HepG2 (cell line): ENCODE measurements at regions not wholly inside any gene's neighbourhood (a gene's known extent, or its start where the extent isn't known, plus 50 kb on each side); places are given as distances from the start of the nearest gene placed in this dataset.

ENCODE experiments used
- CTCF ChIP-seq: sonication (generic); formaldehyde crosslinking; IDR thresholded peaks from 2 replicates; pipeline ENCODE4 v1.5.0; 2020; ENCODE audit warnings: mild to moderate bottlenecking, missing genetic modification reagents, moderate library complexity
- FOXJ3 ChIP-seq: sonication (generic); formaldehyde crosslinking; IDR thresholded peaks from 2 replicates; pipeline ENCODE4 v1.4.0; 2020; ENCODE audit warnings: missing genetic modification reagents, mild to moderate bottlenecking, borderline replicate concordance
- MNT ChIP-seq: fragments of 450-650 bp; IDR thresholded peaks from 2 replicates; pipeline ENCODE4 v1.6.1; 2016
- SIN3A ChIP-seq: IDR thresholded peaks from 2 replicates; pipeline ENCODE4 v1.6.1; 2011; ENCODE audit warnings: low read depth, mild to moderate bottlenecking, control low read depth, low read length, borderline replicate concordance
- SYNCRIP ChIP-seq: fragments of 200-400 bp; formaldehyde crosslinking; IDR thresholded peaks from 2 replicates; pipeline ENCODE4 v1.6.1; 2018; ENCODE audit warnings: mild to moderate bottlenecking, low read depth, low read length; ENCODE audit not compliant: insufficient read depth
- TBP ChIP-seq: sonication (generic); formaldehyde crosslinking; IDR thresholded peaks from 2 replicates; pipeline ENCODE4 v1.5.0; 2020; ENCODE audit warnings: missing genetic modification reagents
- YY1 ChIP-seq: IDR thresholded peaks from 2 replicates; pipeline ENCODE4 v1.6.1; 2011; ENCODE audit warnings: low read length, low read depth, moderate library complexity, mild to moderate bottlenecking; ENCODE audit not compliant: insufficient read depth, insufficient replicate concordance
- ZKSCAN1 ChIP-seq: fragments of 150-350 bp; IDR thresholded peaks from 2 replicates; pipeline ENCODE4 v1.6.1; 2014; ENCODE audit warnings: low read length
- ZNF678 ChIP-seq: sonication (generic); formaldehyde crosslinking; IDR thresholded peaks from 2 replicates; pipeline ENCODE4 v1.4.0; 2020; ENCODE audit warnings: mild to moderate bottlenecking, missing genetic modification reagents
- ZSCAN20 ChIP-seq: sonication (generic); formaldehyde crosslinking; IDR thresholded peaks from 2 replicates; pipeline ENCODE4 v1.4.0; 2020; ENCODE audit warnings: missing genetic modification reagents, mild to moderate bottlenecking, borderline replicate concordance
- TF ChIP-seq, protein P1 (sequence below): sonication (generic); formaldehyde crosslinking; IDR thresholded peaks from 2 replicates; pipeline ENCODE4 v1.4.0; 2020; ENCODE audit warnings: mild to moderate bottlenecking, missing genetic modification reagents
- TF ChIP-seq, protein P2 (sequence below): sonication (generic); formaldehyde crosslinking; IDR thresholded peaks from 2 replicates; pipeline ENCODE4 v1.4.0; 2020; ENCODE audit warnings: missing genetic modification reagents

GRCh38 chr10:4059471-4060138 lies 274.6 kb upstream of the KLF6 start:
- TF ChIP-seq TBP (no peak), MNT (no peak), FOXJ3 (no peak), CTCF (CRISPR knock-in tag) (no peak), SYNCRIP (no peak), YY1 (no peak), SIN3A (no peak), ZKSCAN1 (no peak), ZNF678 (CRISPR knock-in tag) (no peak), ZSCAN20 (CRISPR knock-in tag) (no peak)
- TF ChIP-seq, protein P1, sequence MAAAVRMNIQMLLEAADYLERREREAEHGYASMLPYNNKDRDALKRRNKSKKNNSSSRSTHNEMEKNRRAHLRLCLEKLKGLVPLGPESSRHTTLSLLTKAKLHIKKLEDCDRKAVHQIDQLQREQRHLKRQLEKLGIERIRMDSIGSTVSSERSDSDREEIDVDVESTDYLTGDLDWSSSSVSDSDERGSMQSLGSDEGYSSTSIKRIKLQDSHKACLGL (CRISPR knock-in tag): no peak
- TF ChIP-seq, protein P2, sequence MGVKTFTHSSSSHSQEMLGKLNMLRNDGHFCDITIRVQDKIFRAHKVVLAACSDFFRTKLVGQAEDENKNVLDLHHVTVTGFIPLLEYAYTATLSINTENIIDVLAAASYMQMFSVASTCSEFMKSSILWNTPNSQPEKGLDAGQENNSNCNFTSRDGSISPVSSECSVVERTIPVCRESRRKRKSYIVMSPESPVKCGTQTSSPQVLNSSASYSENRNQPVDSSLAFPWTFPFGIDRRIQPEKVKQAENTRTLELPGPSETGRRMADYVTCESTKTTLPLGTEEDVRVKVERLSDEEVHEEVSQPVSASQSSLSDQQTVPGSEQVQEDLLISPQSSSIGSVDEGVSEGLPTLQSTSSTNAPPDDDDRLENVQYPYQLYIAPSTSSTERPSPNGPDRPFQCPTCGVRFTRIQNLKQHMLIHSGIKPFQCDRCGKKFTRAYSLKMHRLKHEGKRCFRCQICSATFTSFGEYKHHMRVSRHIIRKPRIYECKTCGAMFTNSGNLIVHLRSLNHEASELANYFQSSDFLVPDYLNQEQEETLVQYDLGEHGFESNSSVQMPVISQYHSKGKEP (CRISPR knock-in tag): no peak
